Fibroblast of mammary gland (primary cell): ENCODE measurements at regions not wholly inside any gene's neighbourhood (a gene's known extent, or its start where the extent isn't known, plus 50 kb on each side); places are given as distances from the start of the nearest gene placed in this dataset.

ENCODE experiments used
- DNase-seq: peaks from one replicate; pipeline ENCODE4 v3.0.0-alpha.2; 2010; ENCODE audit warnings: low read depth
- H3K4me3 ChIP-seq: 2 replicates; pipeline ENCODE4 v1.5.1; 2011; ENCODE audit warnings: low read depth, mild to moderate bottlenecking, low read length, moderate library complexity; ENCODE audit not compliant: control insufficient read depth
- TF ChIP-seq, protein P1 (sequence below): conservative IDR thresholded peaks from 2 replicates; pipeline ENCODE4 v1.5.1; 2011; ENCODE audit warnings: low read depth, low read length, inconsistent platforms; ENCODE audit not compliant: control insufficient read depth, insufficient read depth

DNA sequence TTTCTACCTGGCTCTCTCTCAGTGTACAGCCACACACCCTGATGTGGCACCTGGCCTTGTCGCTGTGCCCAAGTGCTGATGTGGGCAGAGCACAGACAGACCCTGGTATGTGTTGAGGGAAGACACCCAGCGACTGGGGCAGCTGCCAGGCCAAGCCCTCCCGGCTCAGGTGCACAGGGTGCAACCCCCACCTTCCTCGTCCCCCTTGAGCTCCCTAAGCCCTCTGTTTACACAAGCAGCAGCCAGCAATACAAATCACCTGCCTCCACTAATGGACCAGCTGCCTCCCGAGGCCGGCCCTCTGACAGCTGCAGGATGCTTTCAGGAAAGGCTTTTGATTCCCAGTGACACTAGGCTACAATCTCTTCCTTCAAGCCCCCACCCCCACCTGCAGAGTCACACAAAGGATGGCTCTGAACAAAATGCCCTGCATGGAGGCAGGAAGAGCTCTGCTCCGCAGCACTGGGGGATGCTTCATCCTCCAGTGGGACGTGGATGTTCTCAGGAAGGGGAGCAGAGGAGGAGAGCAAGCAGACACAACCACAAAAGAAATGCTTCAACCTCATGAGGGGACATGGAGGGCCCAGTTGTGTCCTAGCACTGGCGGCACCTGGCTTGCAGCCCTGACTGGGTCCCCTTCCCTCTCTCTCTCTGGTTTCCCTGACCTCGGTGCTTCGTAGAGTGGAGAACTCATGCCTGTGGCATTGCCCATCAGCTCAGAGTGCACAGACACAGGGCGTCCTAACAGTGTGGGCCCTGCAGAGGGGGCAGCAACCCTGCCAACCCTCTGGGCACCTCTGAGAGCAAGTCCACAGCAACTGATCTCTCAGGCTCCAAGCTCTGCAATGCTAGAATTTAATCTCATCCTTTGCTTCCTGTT is 140.8 kb downstream of the BARX1 start:
- TF ChIP-seq, protein P1, sequence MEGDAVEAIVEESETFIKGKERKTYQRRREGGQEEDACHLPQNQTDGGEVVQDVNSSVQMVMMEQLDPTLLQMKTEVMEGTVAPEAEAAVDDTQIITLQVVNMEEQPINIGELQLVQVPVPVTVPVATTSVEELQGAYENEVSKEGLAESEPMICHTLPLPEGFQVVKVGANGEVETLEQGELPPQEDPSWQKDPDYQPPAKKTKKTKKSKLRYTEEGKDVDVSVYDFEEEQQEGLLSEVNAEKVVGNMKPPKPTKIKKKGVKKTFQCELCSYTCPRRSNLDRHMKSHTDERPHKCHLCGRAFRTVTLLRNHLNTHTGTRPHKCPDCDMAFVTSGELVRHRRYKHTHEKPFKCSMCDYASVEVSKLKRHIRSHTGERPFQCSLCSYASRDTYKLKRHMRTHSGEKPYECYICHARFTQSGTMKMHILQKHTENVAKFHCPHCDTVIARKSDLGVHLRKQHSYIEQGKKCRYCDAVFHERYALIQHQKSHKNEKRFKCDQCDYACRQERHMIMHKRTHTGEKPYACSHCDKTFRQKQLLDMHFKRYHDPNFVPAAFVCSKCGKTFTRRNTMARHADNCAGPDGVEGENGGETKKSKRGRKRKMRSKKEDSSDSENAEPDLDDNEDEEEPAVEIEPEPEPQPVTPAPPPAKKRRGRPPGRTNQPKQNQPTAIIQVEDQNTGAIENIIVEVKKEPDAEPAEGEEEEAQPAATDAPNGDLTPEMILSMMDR = no peak
- H3K4me3 ChIP-seq = no peak overlapping the region
- no peak for DNase-seq

DNA sequence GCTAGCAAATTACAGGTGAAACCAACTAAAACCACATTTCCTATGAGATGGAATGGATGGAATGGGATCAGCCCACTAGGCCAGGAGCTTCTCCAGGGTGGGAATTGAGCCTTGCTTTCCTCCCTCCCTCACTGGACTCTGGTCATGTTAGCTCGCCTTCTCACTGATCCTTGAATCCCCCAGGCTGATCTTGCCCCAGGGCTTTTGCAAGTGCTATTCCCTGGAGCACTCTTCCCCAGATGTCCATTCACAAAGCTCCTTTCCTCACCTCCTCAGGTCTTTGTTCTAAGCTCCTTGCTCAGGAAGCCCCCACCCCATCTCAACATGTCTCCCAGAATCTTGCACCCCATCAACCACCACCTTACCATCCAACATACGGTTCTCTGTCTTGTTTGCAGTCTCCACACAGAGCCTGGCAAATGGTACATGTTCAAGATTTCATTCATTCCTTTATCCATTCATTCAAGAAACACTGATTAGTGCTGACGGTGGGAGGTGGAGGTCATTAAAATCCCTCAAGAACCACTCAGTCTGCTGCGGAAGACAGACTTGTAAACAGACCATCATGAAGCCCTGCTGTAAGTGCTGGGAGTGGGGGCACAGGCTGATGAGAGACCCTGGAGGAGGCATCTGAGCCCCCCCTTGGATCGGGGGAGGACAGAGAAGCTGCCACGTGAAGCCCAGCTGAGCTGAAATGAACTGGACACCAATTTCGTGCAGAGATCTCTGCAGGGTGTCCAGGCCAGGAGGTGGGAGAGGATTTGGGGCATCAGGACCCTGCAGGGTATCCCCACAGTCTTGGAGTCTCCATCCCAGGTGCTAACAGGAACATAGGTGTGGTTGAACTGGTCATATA is 141.7 kb downstream of the BARX1 start:
- no peak overlapping the region for H3K4me3 ChIP-seq
- TF ChIP-seq, protein P1 = no peak
- DNase-seq = no peak

DNA sequence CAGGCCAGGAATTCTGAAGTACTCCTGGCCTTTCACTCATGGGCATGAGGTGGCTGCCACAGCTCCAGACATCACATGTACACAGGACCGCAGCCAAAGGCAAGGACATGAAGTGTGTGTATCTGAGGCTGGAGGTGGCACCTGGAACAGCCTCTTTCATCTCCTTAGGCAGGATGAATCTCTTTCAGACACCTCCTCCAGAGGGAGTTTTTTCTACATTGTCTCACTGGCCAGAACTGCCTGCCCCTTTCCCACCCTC is 142.8 kb downstream of the BARX1 start:
- TF ChIP-seq, protein P1 = no peak
- no peak for DNase-seq

DNA sequence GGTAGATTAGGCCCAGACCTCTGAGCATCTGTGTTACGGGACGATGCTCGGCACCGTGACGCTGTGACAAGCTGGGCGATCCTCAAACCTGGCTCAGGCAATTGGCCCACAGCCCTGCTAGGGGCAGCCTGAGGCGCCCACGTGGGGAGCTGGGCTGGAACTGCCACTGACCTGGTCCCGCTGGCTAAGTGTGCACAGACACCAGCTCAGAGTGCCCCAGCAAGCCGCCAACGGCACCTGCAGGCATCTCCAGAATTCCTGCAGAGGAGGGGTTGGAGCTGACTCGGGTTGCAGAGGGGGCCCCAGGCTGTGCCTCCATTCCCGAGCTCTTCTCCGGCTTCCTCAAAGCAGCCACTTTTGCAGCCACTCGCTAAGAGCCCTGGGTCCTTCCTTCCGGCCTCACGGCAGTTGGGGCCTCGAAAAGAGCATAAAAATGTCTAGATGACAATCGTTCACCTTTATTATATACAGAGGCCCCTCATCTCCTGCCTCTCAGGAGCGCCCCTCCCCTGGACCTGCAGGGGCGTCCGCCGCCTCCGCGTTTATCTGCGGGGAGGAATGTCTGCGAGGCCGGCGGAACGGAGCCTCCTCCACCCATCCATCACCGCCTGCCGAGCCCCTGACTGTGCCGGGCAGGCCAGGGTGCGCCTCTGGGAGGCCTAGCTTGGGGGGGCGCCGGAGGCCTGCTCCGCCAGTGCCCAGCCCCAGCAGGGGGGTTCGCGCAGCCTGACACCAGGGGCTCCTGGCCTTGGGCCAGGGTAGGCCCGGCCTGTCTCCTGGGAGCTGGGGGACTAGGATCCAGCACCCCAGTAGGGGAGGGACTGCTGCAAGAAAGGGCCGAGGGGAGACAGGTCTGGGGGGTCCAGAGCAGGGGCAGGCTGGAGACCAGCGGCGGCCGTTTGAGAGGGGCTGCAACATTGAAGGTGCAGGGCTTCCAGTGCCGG is 144.9 kb downstream of the BARX1 start:
- H3K4me3 ChIP-seq = no peak overlapping the region
- TF ChIP-seq, protein P1 = no peak
- DNase-seq = no peak

More for the DNA sequence above, 142.8 kb downstream of the BARX1 start:
- no peak overlapping the region for H3K4me3 ChIP-seq

DNA sequence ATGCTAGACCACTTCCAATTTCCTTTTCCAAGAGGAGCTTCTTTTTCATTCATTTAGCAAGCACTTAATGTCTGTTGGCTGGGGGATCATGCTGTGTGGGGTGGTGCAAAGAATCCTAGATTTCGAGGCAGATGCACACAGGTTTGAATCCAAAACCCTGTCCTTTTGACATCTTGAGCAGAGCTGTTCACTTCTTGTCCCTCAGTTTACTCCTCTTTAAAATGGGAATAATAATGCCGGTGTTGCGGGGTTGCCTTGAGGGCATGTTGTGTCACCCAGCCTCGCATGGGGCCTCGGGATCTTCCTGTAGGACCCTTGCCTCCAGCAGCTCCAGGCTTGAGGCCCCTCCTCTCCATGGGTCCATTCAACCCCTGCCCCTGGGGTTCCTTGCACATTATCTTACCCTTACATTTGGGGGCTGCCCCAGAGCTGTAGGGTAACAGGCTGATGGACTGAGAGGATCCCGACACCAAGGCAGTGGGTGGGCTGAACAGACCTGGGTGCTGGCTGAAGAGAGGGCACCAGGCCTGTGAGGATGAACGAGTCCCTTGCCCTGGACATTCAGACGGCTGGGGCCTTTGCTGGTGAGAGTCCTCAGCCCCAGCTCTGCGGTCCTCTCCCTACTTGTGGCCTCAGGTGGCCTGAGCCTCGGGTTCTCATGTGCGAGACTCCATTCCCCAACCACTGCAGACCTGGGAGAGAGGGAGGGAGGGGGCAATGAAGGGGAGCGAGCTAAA is 145.8 kb downstream of the BARX1 start:
- no peak for DNase-seq
- TF ChIP-seq, protein P1 = no peak
- no peak overlapping the region for H3K4me3 ChIP-seq
